PC-9 (cell line): ENCODE measurements at regions not wholly inside any gene's neighbourhood (a gene's known extent, or its start where the extent isn't known, plus 50 kb on each side); places are given as distances from the start of the nearest gene placed in this dataset.
"Not testable (repeated sequence)": the region's sequence is repeated elsewhere in the genome, so short reads cannot be mapped to it uniquely, and the experiment has no call there.

ENCODE experiments used
- BruUV-seq: library from RNA; stranded (reverse); fragments of 400-500 nt; replicated peaks from 2 replicates; lab custom pipeline; 2021; lab: Mats Ljungman, UMichigan
- CTCF ChIA-PET: fragments of 300-600 bp; sonication (Branson Sonifier 250); formaldehyde crosslinking; loops from one replicate; lab custom pipeline; 2022; ENCODE audit warnings: antibody characterized with exemption; lab: Charles Lee
- POLR2A ChIA-PET: fragments of 300-600 bp; sonication (Branson Sonifier 250); formaldehyde crosslinking; loops from one replicate; lab custom pipeline; 2022; ENCODE audit warnings: antibody characterized with exemption; ENCODE audit not compliant: unreplicated experiment; lab: Charles Lee
- DNase-seq, 2 experiments: peaks; one replicate each; pipeline versions ENCODE4 v3.0.0 to v3.0.0-alpha.2; 2015 to 2022; ENCODE audit warnings: mixed read lengths in 1 of 2
- H2AFZ ChIP-seq: fragments of 200-600 bp; sonication (generic); 2 replicates; pipeline ENCODE4 v1.8.1; 2017; ENCODE audit warnings: antibody characterized with exemption
- H3F3A ChIP-seq: fragments of 200-600 bp; sonication (generic); 2 replicates; pipeline ENCODE4 v1.8.1; 2017; ENCODE audit warnings: antibody characterized with exemption, mild to moderate bottlenecking, low read depth; ENCODE audit not compliant: insufficient read depth
- H3K27ac ChIP-seq: fragments of 200-600 bp; sonication (generic); 2 replicates; pipeline ENCODE4 v1.6.1; 2016; ENCODE audit warnings: mixed run types
- H3K27me3 ChIP-seq: fragments of 200-600 bp; sonication (generic); 2 replicates; pipeline ENCODE4 v1.6.1; 2016; ENCODE audit warnings: low read depth, mixed run types; ENCODE audit not compliant: insufficient read depth
- H3K36me3 ChIP-seq: fragments of 200-600 bp; sonication (generic); 2 replicates; pipeline ENCODE4 v1.6.1; 2016; ENCODE audit warnings: low read depth, mixed run types
- H3K4me1 ChIP-seq: fragments of 200-600 bp; sonication (generic); replicated peaks from 2 replicates; pipeline ENCODE4 v1.6.1; 2016; ENCODE audit warnings: mixed run types; ENCODE audit not compliant: insufficient read depth
- H3K4me2 ChIP-seq: fragments of 200-600 bp; sonication (generic); 2 replicates; pipeline ENCODE4 v1.6.1; 2017; ENCODE audit warnings: mixed run types
- H3K4me3 ChIP-seq: fragments of 200-600 bp; sonication (generic); 2 replicates; pipeline ENCODE4 v1.6.1; 2016; ENCODE audit warnings: mixed run types
- H3K79me2 ChIP-seq: fragments of 200-600 bp; sonication (generic); 2 replicates; pipeline ENCODE4 v1.6.1; 2017; ENCODE audit warnings: low read depth, mixed run types
- H3K9me2 ChIP-seq: fragments of 200-600 bp; sonication (generic); 2 replicates; pipeline ENCODE4 v1.8.1; 2017; ENCODE audit warnings: mild to moderate bottlenecking; ENCODE audit not compliant: insufficient read depth
- H3K9me3 ChIP-seq: fragments of 200-600 bp; sonication (generic); 2 replicates; pipeline ENCODE4 v1.8.1; 2016; ENCODE audit warnings: low read depth; ENCODE audit not compliant: insufficient read depth
- H4K20me1 ChIP-seq: fragments of 200-600 bp; sonication (generic); 2 replicates; pipeline ENCODE4 v1.8.1; 2017; ENCODE audit not compliant: insufficient read depth
- CTCF ChIP-seq: fragments of 200-600 bp; sonication (generic); conservative IDR thresholded peaks from 2 replicates; pipeline ENCODE4 v1.6.1; 2017; ENCODE audit warnings: mixed run types, antibody characterized with exemption, mild to moderate bottlenecking, moderate library complexity
- EZH2 ChIP-seq: fragments of 200-600 bp; sonication (generic); IDR thresholded peaks from 2 replicates; pipeline ENCODE4 v1.8.0; 2017; ENCODE audit warnings: antibody characterized with exemption, low read depth
- intact Hi-C: fragments of 100-400 bp; cut with micrococcal nuclease; formaldehyde crosslinking; loops from one replicate; pipeline ENCODE4 v1.10.0; 2022; ENCODE audit not compliant: unreplicated experiment

GRCh38 chr11:41803895-41804294 lies 344.4 kb upstream of the LRRC4C start:
- ChIA-PET POLR2A (no interaction called here), CTCF (no interaction called here)
- Histone ChIP-seq H4K20me1 (no peaks in the 10 kb centered on the region), H3K9me3 (no peaks in the 10 kb centered on the region), H3K27me3 (no peaks in the 10 kb centered on the region), H3K79me2 (no peaks in the 10 kb centered on the region), H3K27ac (no peak overlapping the region), H2AFZ (no peak overlapping the region), H3K9me2 (no peaks in the 10 kb centered on the region), H3K4me2 (no peak overlapping the region), H3K4me1 (no peaks in the 10 kb centered on the region), H3K36me3 (no peaks in the 10 kb centered on the region), H3K4me3 (no peak overlapping the region), H3F3A (no peaks in the 10 kb centered on the region)
- intact Hi-C loops = no loop called here
- no TSS peak for BruUV-seq
- DNase-seq = no peak
- TF ChIP-seq CTCF (no peak), EZH2 (no peak)

GRCh38 chr11:41816396-41816795 lies 356.9 kb upstream of the LRRC4C start:
- Histone ChIP-seq H2AFZ (no peak overlapping the region), H3K9me3 (peaks cover 12% of the 10 kb centered on the region), H3K27ac (no peak overlapping the region), H3K36me3 (no peaks in the 10 kb centered on the region), H3K4me3 (no peak overlapping the region), H3K4me1 (no peaks in the 10 kb centered on the region), H3K9me2 (no peaks in the 10 kb centered on the region; the same call in 1 of the 2 replicates), H4K20me1 (no peaks in the 10 kb centered on the region), H3K4me2 (no peak overlapping the region), H3F3A (no peaks in the 10 kb centered on the region), H3K79me2 (no peaks in the 10 kb centered on the region), H3K27me3 (no peaks in the 10 kb centered on the region)
- ChIA-PET POLR2A (no interaction called here), CTCF (no interaction called here)
- no peak for DNase-seq
- intact Hi-C loops = no loop called here
- no peak for TF ChIP-seq CTCF
- TF ChIP-seq EZH2 = no peak
- no TSS peak for BruUV-seq

- H3K36me3 ChIP-seq, POLR2A ChIA-PET, BruUV-seq, H3K27ac ChIP-seq, H3K79me2 ChIP-seq, CTCF ChIA-PET, DNase-seq, H3K9me2 ChIP-seq, H3F3A ChIP-seq, H4K20me1 ChIP-seq, H2AFZ ChIP-seq, H3K4me2 ChIP-seq, H3K4me3 ChIP-seq, H3K4me1 ChIP-seq, H3K27me3 ChIP-seq, H3K9me3 ChIP-seq, intact Hi-C loops: not testable (repeated sequence)
Observed at GRCh38 chr11:41824287-41824686, 364.8 kb upstream of the LRRC4C start.

- Histone ChIP-seq H3K27ac (no peak overlapping the region), H3K36me3 (no peaks in the 10 kb centered on the region), H4K20me1 (no peaks in the 10 kb centered on the region), H3K4me1 (no peaks in the 10 kb centered on the region), H3K9me2 (no peaks in the 10 kb centered on the region; the same call in 1 of the 2 replicates), H2AFZ (no peak overlapping the region), H3K79me2 (no peaks in the 10 kb centered on the region), H3F3A (no peaks in the 10 kb centered on the region), H3K4me2 (no peak overlapping the region), H3K4me3 (no peak overlapping the region), H3K9me3 (no peaks in the 10 kb centered on the region), H3K27me3 (no peaks in the 10 kb centered on the region)
- no TSS peak for BruUV-seq
- ChIA-PET POLR2A (no interaction called here), CTCF (no interaction called here)
- no peak for TF ChIP-seq CTCF
- no peak for TF ChIP-seq EZH2
- no peak for DNase-seq
- intact Hi-C loops = no loop called here
Observed at GRCh38 chr11:41826085-41826484, 366.6 kb upstream of the LRRC4C start.
